Fibroblast of pulmonary artery (primary cell): ENCODE measurements at regions not wholly inside any gene's neighbourhood (a gene's known extent, or its start where the extent isn't known, plus 50 kb on each side); places are given as distances from the start of the nearest gene placed in this dataset.

ENCODE experiments used
- DNase-seq: peaks from one replicate; pipeline ENCODE4 v3.0.0-alpha.2; 2010; ENCODE audit warnings: low read depth
- H3K4me3 ChIP-seq: replicated peaks from 2 replicates; pipeline ENCODE4 v1.5.1; 2011; ENCODE audit warnings: low read depth, mild to moderate bottlenecking, control low read depth, low read length, moderate library complexity
- CTCF ChIP-seq: IDR thresholded peaks from 2 replicates; pipeline ENCODE4 v1.5.1; 2011; ENCODE audit warnings: mild to moderate bottlenecking, control low read depth, low read length, inconsistent platforms; ENCODE audit errors: missing control alignments

GRCh38 chr6:4571011-4571410 is 205.2 kb upstream of the CDYL start:
- no peak overlapping the region for H3K4me3 ChIP-seq
- no peak for TF ChIP-seq CTCF
- no peak for DNase-seq

- TF ChIP-seq CTCF: no peak
- no peak for DNase-seq
- H3K4me3 ChIP-seq: no peak overlapping the region
These were observed 208.1 kb upstream of the CDYL start for GRCh38 chr6:4568138-4568537.

- peak; percentile 44 for DNase-seq
- TF ChIP-seq CTCF: no peak
These were observed 209.1 kb upstream of the CDYL start for GRCh38 chr6:4567141-4567540.

GRCh38 chr6:4565301-4566250 is 210.6 kb upstream of the CDYL start:
- DNase-seq: no peak
- TF ChIP-seq CTCF: no peak
- no peak overlapping the region for H3K4me3 ChIP-seq

More at GRCh38 chr6:4567141-4567540, 209.1 kb upstream of the CDYL start:
- H3K4me3 ChIP-seq: no peak overlapping the region

- TF ChIP-seq CTCF: no peak
- no peak for DNase-seq
- no peak overlapping the region for H3K4me3 ChIP-seq
These were observed 211.4 kb upstream of the CDYL start for GRCh38 chr6:4564801-4565271.

- DNase-seq: no peak
- TF ChIP-seq CTCF: no peak
These were observed 212.3 kb upstream of the CDYL start for GRCh38 chr6:4563877-4564276.

More at GRCh38 chr6:4563877-4564276, 212.3 kb upstream of the CDYL start:
- H3K4me3 ChIP-seq: no peak overlapping the region
